PC-3 (cell line): ENCODE measurements at regions not wholly inside any gene's neighbourhood (a gene's known extent, or its start where the extent isn't known, plus 50 kb on each side); places are given as distances from the start of the nearest gene placed in this dataset.

ENCODE experiments used
- ATAC-seq: fragments of 200-7000 bp; cut with Tn5 transposase; 2 replicates; pipeline ENCODE4 v1.9.1; 2020; ENCODE audit warnings: mild to moderate bottlenecking, moderate library complexity
- BruUV-seq: library from RNA; stranded (reverse); fragments of 400-500 nt; replicated peaks from 2 replicates; lab custom pipeline; 2021; lab: Mats Ljungman, UMichigan
- CTCF ChIA-PET: fragments of 300-600 bp; sonication (Branson Sonifier 250); formaldehyde crosslinking; loops from one replicate; lab custom pipeline; 2022; ENCODE audit warnings: antibody characterized with exemption; lab: Charles Lee
- POLR2A ChIA-PET: fragments of 300-600 bp; sonication (Branson Sonifier 250); formaldehyde crosslinking; loops from one replicate; lab custom pipeline; 2022; ENCODE audit warnings: antibody characterized with exemption; ENCODE audit not compliant: unreplicated experiment; lab: Charles Lee
- DNase-seq: peaks from one replicate; pipeline ENCODE4 v3.0.0-alpha.2; 2015
- H2AFZ ChIP-seq: fragments of 300-600 bp; sonication (generic); 2 replicates; pipeline ENCODE4 v1.6.0; 2016; ENCODE audit warnings: antibody characterized with exemption, low read length
- H3F3A ChIP-seq: fragments of 300-600 bp; sonication (generic); one replicate; pipeline ENCODE4 v1.6.0; 2017; ENCODE audit warnings: antibody characterized with exemption, low read length, control low read depth, mild to moderate bottlenecking; ENCODE audit not compliant: unreplicated experiment
- H3K27ac ChIP-seq: fragments of 300-600 bp; sonication (generic); 2 replicates; pipeline ENCODE4 v1.5.1; 2016; ENCODE audit warnings: mild to moderate bottlenecking, low read length
- H3K27me3 ChIP-seq: fragments of 300-600 bp; sonication (generic); 2 replicates; pipeline ENCODE4 v1.6.1; 2016; ENCODE audit warnings: low read length, mixed read lengths
- H3K36me3 ChIP-seq: fragments of 300-600 bp; sonication (generic); 2 replicates; pipeline ENCODE4 v1.6.1; 2016; ENCODE audit warnings: low read depth, mixed run types, low read length, mixed read lengths
- H3K4me1 ChIP-seq: fragments of 300-600 bp; sonication (generic); 2 replicates; pipeline ENCODE4 v1.5.1; 2016; ENCODE audit warnings: low read length; ENCODE audit not compliant: insufficient read depth
- H3K4me2 ChIP-seq: fragments of 300-600 bp; sonication (generic); 2 replicates; pipeline ENCODE4 v1.6.0; 2016; ENCODE audit warnings: low read length
- H3K4me3 ChIP-seq: fragments of 300-600 bp; sonication (generic); 2 replicates; pipeline ENCODE4 v1.5.1; 2016; ENCODE audit warnings: mild to moderate bottlenecking, low read length, mixed read lengths
- H3K79me2 ChIP-seq: fragments of 300-600 bp; sonication (generic); 2 replicates; pipeline ENCODE4 v1.6.1; 2017; ENCODE audit warnings: low read length, mixed read lengths
- H3K9ac ChIP-seq: fragments of 300-600 bp; sonication (generic); 2 replicates; pipeline ENCODE4 v1.6.0; 2016; ENCODE audit warnings: mild to moderate bottlenecking, low read length
- H3K9me2 ChIP-seq: fragments of 300-600 bp; sonication (generic); replicated peaks from 2 replicates; pipeline ENCODE4 v1.6.1; 2016; ENCODE audit warnings: mixed run types, low read length, mixed read lengths
- H3K9me3 ChIP-seq: fragments of 300-600 bp; sonication (generic); 2 replicates; pipeline ENCODE4 v1.6.1; 2016; ENCODE audit warnings: low read length, mixed read lengths
- H4K20me1 ChIP-seq: fragments of 300-600 bp; sonication (generic); 2 replicates; pipeline ENCODE4 v1.6.1; 2016; ENCODE audit warnings: low read length, mixed read lengths
- CTCF ChIP-seq: fragments of 300-600 bp; sonication (generic); conservative IDR thresholded peaks from 2 replicates; pipeline ENCODE4 v1.5.1; 2017; ENCODE audit warnings: antibody characterized with exemption, low read depth, mild to moderate bottlenecking, low read length
- EZH2 ChIP-seq: fragments of 300-600 bp; sonication (generic); IDR thresholded peaks from one replicate; pipeline ENCODE4 v1.6.1; 2017; ENCODE audit warnings: antibody characterized with exemption, mild to moderate bottlenecking, low read length; ENCODE audit not compliant: unreplicated experiment
- EZH2phosphoT487 ChIP-seq: fragments of 300-600 bp; sonication (generic); IDR thresholded peaks from 2 replicates; pipeline ENCODE4 v1.6.1; 2018; ENCODE audit warnings: mild to moderate bottlenecking, antibody characterized with exemption, low read length, borderline replicate concordance
- intact Hi-C: fragments of 100-400 bp; cut with micrococcal nuclease; formaldehyde crosslinking; loops from 2 replicates; pipeline ENCODE4 v1.9.0; 2023

DNA sequence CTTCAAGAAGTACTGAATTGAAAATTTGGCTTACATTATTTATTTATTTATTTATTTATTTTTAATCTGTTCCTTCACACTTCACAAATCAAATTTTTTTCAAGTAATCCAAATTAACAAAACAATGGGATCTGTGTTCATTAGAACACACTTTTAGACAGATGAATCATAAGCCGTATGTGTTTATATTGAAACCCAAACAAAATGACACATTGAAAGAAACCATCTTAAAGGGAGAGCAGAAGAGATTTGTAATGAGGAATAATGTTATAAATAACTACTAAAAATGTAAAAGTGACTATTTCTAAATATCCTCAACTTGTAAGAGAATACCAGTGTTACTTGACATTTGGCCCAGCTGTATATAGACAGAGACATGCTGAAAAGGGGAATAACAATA is 991.0 kb upstream of the CHAC2 start:
- BruUV-seq: no TSS peak
- no peaks in the 10 kb centered on the region for H3K27me3 ChIP-seq
- no peaks in the 10 kb centered on the region for H3K79me2 ChIP-seq
- H3K4me2 ChIP-seq: no peak overlapping the region
- intact Hi-C loops: no loop called here
- no peaks in the 10 kb centered on the region for H3K9me2 ChIP-seq
- no peaks in the 10 kb centered on the region for H3K4me1 ChIP-seq
- no peaks in the 10 kb centered on the region for H3F3A ChIP-seq
- no peak for TF ChIP-seq CTCF
- no peak for TF ChIP-seq EZH2phosphoT487
- TF ChIP-seq EZH2: no peak
- DNase-seq: no peak
- CTCF ChIA-PET: no interaction called here
- H3K9me3 ChIP-seq: no peaks in the 10 kb centered on the region
- H3K9ac ChIP-seq: no peak overlapping the region
- no peaks in the 10 kb centered on the region for H4K20me1 ChIP-seq
- H2AFZ ChIP-seq: no peak overlapping the region
- ATAC-seq: no peak
- H3K36me3 ChIP-seq: no peaks in the 10 kb centered on the region
- H3K4me3 ChIP-seq: no peak overlapping the region
- POLR2A ChIA-PET: no interaction called here
- no peak overlapping the region for H3K27ac ChIP-seq

GRCh38 chr2:52775674-52776073 is 991.9 kb upstream of the CHAC2 start:
- BruUV-seq: no TSS peak
- Histone ChIP-seq H3K4me1 (no peaks in the 10 kb centered on the region), H3K9me2 (no peaks in the 10 kb centered on the region), H3K79me2 (no peaks in the 10 kb centered on the region), H3K4me3 (no peak overlapping the region), H3K36me3 (no peaks in the 10 kb centered on the region), H2AFZ (no peak overlapping the region), H4K20me1 (no peaks in the 10 kb centered on the region), H3K27me3 (no peaks in the 10 kb centered on the region), H3K4me2 (no peak overlapping the region), H3K9ac (no peak overlapping the region), H3K9me3 (no peaks in the 10 kb centered on the region), H3F3A (no peaks in the 10 kb centered on the region), H3K27ac (no peak overlapping the region)
- ATAC-seq (no peak), DNase-seq (no peak)
- TF ChIP-seq EZH2phosphoT487 (no peak), CTCF (no peak), EZH2 (no peak)
- intact Hi-C loops: no loop called here
- ChIA-PET CTCF (no interaction called here), POLR2A (no interaction called here)

- ChIA-PET CTCF (no interaction called here), POLR2A (no interaction called here)
- Histone ChIP-seq H3K27ac (no peak overlapping the region), H3K79me2 (no peaks in the 10 kb centered on the region), H3F3A (no peaks in the 10 kb centered on the region), H3K9me2 (no peaks in the 10 kb centered on the region; the same call in 1 of the 2 replicates), H2AFZ (no peak overlapping the region), H3K9ac (no peak overlapping the region), H3K36me3 (no peaks in the 10 kb centered on the region), H3K27me3 (no peaks in the 10 kb centered on the region), H3K4me3 (no peak overlapping the region), H3K4me2 (no peak overlapping the region), H4K20me1 (no peaks in the 10 kb centered on the region), H3K4me1 (no peaks in the 10 kb centered on the region), H3K9me3 (no peaks in the 10 kb centered on the region)
- intact Hi-C loops: no loop called here
- DNase-seq: no peak
- no peak for ATAC-seq
- TF ChIP-seq EZH2phosphoT487: no peak
- TF ChIP-seq EZH2: no peak
- no TSS peak for BruUV-seq
Measured at GRCh38 chr2:52765735-52766134, 1001.9 kb upstream of the CHAC2 start.
